Astrocyte (in vitro differentiated cells and primary cell): ENCODE measurements at regions not wholly inside any gene's neighbourhood (a gene's known extent, or its start where the extent isn't known, plus 50 kb on each side); places are given as distances from the start of the nearest gene placed in this dataset.

ENCODE experiments used
- DNase-seq: peaks from one replicate; pipeline ENCODE4 v3.0.0-alpha.2; 2010; ENCODE audit warnings: low read depth
- FAIRE-seq: peaks from 2 replicates; lab custom pipeline; 2011; peaks lifted over from hg19 to GRCh38; lab: Jason Lieb, UNC
- H2AFZ ChIP-seq: 2 replicates; pipeline ENCODE4 v1.6.0; 2012; ENCODE audit warnings: low read depth, low read length, inconsistent platforms
- H3K27ac ChIP-seq: 2 replicates; pipeline ENCODE4 v1.5.1; 2011; ENCODE audit warnings: low read depth, low read length, inconsistent platforms
- H3K27me3 ChIP-seq: 2 replicates; pipeline ENCODE4 v1.6.0; 2011; ENCODE audit warnings: low read length, inconsistent platforms; ENCODE audit not compliant: insufficient read depth
- H3K36me3 ChIP-seq: 2 replicates; pipeline ENCODE4 v1.5.1; 2011; ENCODE audit warnings: low read length, inconsistent platforms; ENCODE audit not compliant: insufficient read depth
- H3K4me1 ChIP-seq: 2 replicates; pipeline ENCODE4 v1.5.1; 2011; ENCODE audit warnings: low read length, inconsistent platforms; ENCODE audit not compliant: insufficient read depth
- H3K4me2 ChIP-seq: 2 replicates; pipeline ENCODE4 v1.6.0; 2012; ENCODE audit warnings: low read length, inconsistent platforms
- H3K4me3 ChIP-seq: 2 replicates; pipeline ENCODE4 v1.5.1; 2011; ENCODE audit warnings: low read depth, mild to moderate bottlenecking, low read length, inconsistent platforms; ENCODE audit not compliant: insufficient read depth
- H3K79me2 ChIP-seq: 2 replicates; pipeline ENCODE4 v1.6.0; 2012; ENCODE audit warnings: mild to moderate bottlenecking, low read length, inconsistent platforms; ENCODE audit not compliant: insufficient read depth
- H3K9ac ChIP-seq: 2 replicates; pipeline ENCODE4 v1.6.0; 2012; ENCODE audit warnings: mild to moderate bottlenecking, low read length, inconsistent platforms
- H3K9me3 ChIP-seq: 2 replicates; pipeline ENCODE4 v1.5.1; 2012; ENCODE audit warnings: low read depth, mild to moderate bottlenecking, low read length, inconsistent platforms; ENCODE audit not compliant: insufficient read depth
- H4K20me1 ChIP-seq: 2 replicates; pipeline ENCODE4 v1.6.0; 2012; ENCODE audit warnings: low read length, inconsistent platforms; ENCODE audit not compliant: insufficient read depth
- H3K27ac Mint-ChIP-seq: one replicate; pipeline ENCODE4 v1.8.0; 2021; ENCODE audit warnings: mild to moderate bottlenecking, mixed read lengths; ENCODE audit not compliant: unreplicated experiment
- H3K27me3 Mint-ChIP-seq: one replicate; pipeline ENCODE4 v1.8.0; 2021; ENCODE audit warnings: low read depth, mixed read lengths; ENCODE audit not compliant: unreplicated experiment
- H3K36me3 Mint-ChIP-seq: one replicate; pipeline ENCODE4 v1.8.0; 2021; ENCODE audit warnings: low read depth, mixed read lengths; ENCODE audit not compliant: unreplicated experiment
- H3K4me1 Mint-ChIP-seq: one replicate; pipeline ENCODE4 v1.8.0; 2021; ENCODE audit warnings: low read depth, mixed read lengths; ENCODE audit not compliant: unreplicated experiment
- H3K4me3 Mint-ChIP-seq: one replicate; pipeline ENCODE4 v1.8.0; 2021; ENCODE audit warnings: mild to moderate bottlenecking, moderate library complexity, mixed read lengths; ENCODE audit not compliant: unreplicated experiment
- H3K9me3 Mint-ChIP-seq: one replicate; pipeline ENCODE4 v1.8.0; 2021; ENCODE audit warnings: mild to moderate bottlenecking, mixed read lengths; ENCODE audit not compliant: unreplicated experiment
- CTCF ChIP-seq: IDR thresholded peaks from 2 replicates; pipeline ENCODE4 v1.5.1; 2011; ENCODE audit warnings: low read depth, mild to moderate bottlenecking, inconsistent platforms, low read length, moderate library complexity; ENCODE audit not compliant: insufficient read depth
- EZH2 ChIP-seq: IDR thresholded peaks from 2 replicates; pipeline ENCODE4 v1.6.1; 2012; ENCODE audit warnings: mild to moderate bottlenecking, low read length, inconsistent platforms; ENCODE audit not compliant: insufficient read depth

- no peak overlapping the region for H3K27ac Mint-ChIP-seq
- no peaks in the 10 kb centered on the region for H3K79me2 ChIP-seq
- no peak for FAIRE-seq
- H3K27me3 Mint-ChIP-seq, result peaks cover 6% of the 10 kb centered on the region
- H3K27ac ChIP-seq, result no peak overlapping the region
- TF ChIP-seq EZH2 (no peak), CTCF (no peak)
- H3K4me1 Mint-ChIP-seq, result no peaks in the 10 kb centered on the region
- H3K9me3 ChIP-seq, result no peaks in the 10 kb centered on the region
- no peaks in the 10 kb centered on the region for H3K27me3 ChIP-seq
- no peaks in the 10 kb centered on the region for H3K36me3 Mint-ChIP-seq
- no peak overlapping the region for H3K4me2 ChIP-seq
- no peak for DNase-seq
- no peaks in the 10 kb centered on the region for H3K9me3 Mint-ChIP-seq
- H4K20me1 ChIP-seq, result no peaks in the 10 kb centered on the region
- H3K4me3 Mint-ChIP-seq, result no peak overlapping the region
- no peaks in the 10 kb centered on the region for H3K36me3 ChIP-seq
- H3K4me3 ChIP-seq, result no peak overlapping the region
- H3K4me1 ChIP-seq, result no peaks in the 10 kb centered on the region
- H2AFZ ChIP-seq, result no peak overlapping the region
- H3K9ac ChIP-seq, result no peak overlapping the region
Measured at GRCh38 chr20:19125508-19125907, 86.9 kb upstream of the SLC24A3 start.

- Histone ChIP-seq H3K4me2 (no peak overlapping the region), H3K79me2 (no peaks in the 10 kb centered on the region)
Measured at GRCh38 chr20:19129306-19129705, 83.1 kb upstream of the SLC24A3 start.

More at GRCh38 chr20:19129306-19129705, 83.1 kb upstream of the SLC24A3 start:
- no peaks in the 10 kb centered on the region for H4K20me1 ChIP-seq
- peaks cover 8% of the 10 kb centered on the region for H3K9me3 ChIP-seq
- H3K27me3 ChIP-seq, result no peaks in the 10 kb centered on the region
- no peaks in the 10 kb centered on the region for H3K9me3 Mint-ChIP-seq
- no peak for TF ChIP-seq EZH2
- TF ChIP-seq CTCF, result no peak
- H3K36me3 Mint-ChIP-seq, result no peaks in the 10 kb centered on the region
- H3K9ac ChIP-seq, result no peak overlapping the region
- H3K36me3 ChIP-seq, result no peaks in the 10 kb centered on the region
- no peak overlapping the region for H2AFZ ChIP-seq
- peaks cover 12% of the 10 kb centered on the region for H3K27me3 Mint-ChIP-seq
- FAIRE-seq (no peak), DNase-seq (no peak)
- H3K27ac ChIP-seq, result no peak overlapping the region
- H3K4me3 ChIP-seq, result no peak overlapping the region
- no peaks in the 10 kb centered on the region for H3K4me1 Mint-ChIP-seq
- H3K4me3 Mint-ChIP-seq, result no peak overlapping the region
- H3K27ac Mint-ChIP-seq, result no peak overlapping the region
- no peaks in the 10 kb centered on the region for H3K4me1 ChIP-seq
